Colonic mucosa (tissue), 4 donors: ENCODE measurements at regions not wholly inside any gene's neighbourhood (a gene's known extent, or its start where the extent isn't known, plus 50 kb on each side); places are given as distances from the start of the nearest gene placed in this dataset.

Source experiments
- DNase-seq: peaks from one replicate; pipeline ENCODE4 v3.0.0-alpha.2; 2020
- H3K27ac ChIP-seq: fragments of 200-600 bp; one replicate; pipeline ENCODE4 v1.8.0; 2021
- H3K27me3 ChIP-seq: fragments of 200-600 bp; one replicate; pipeline ENCODE4 v1.8.0; 2021
- H3K36me3 ChIP-seq: fragments of 200-600 bp; one replicate; pipeline ENCODE4 v1.8.0; 2021
- H3K4me1 ChIP-seq: fragments of 200-600 bp; one replicate; pipeline ENCODE4 v1.8.0; 2021; ENCODE audit warnings: mild to moderate bottlenecking
- H3K4me3 ChIP-seq: fragments of 200-600 bp; one replicate; pipeline ENCODE4 v1.8.0; 2021
- H3K9ac ChIP-seq, 2 donors: one replicate each; pipeline ENCODE4 v1.7.0; 2013; ENCODE audit warnings: control low read depth in 2 of 2, low read depth in 2 of 2, low read length in 2 of 2
- H3K9me3 ChIP-seq: fragments of 200-600 bp; one replicate; pipeline ENCODE4 v1.8.0; 2021
- intact Hi-C: fragments of 100-400 bp; cut with DNase I; formaldehyde crosslinking; loops from one replicate; pipeline ENCODE4 v1.14.1; 2022
- TF ChIP-seq, protein P1 (sequence below): fragments of 200-600 bp; IDR thresholded peaks from one replicate; pipeline ENCODE4 v1.8.0; 2022; ENCODE audit warnings: antibody characterized with exemption, mild to moderate bottlenecking
- donor health status: healthy.
- donor health status: DM: no; HTN: no; CAD: no.
- donor health status: DM: no; HTN: no; CAD: no.

DNA sequence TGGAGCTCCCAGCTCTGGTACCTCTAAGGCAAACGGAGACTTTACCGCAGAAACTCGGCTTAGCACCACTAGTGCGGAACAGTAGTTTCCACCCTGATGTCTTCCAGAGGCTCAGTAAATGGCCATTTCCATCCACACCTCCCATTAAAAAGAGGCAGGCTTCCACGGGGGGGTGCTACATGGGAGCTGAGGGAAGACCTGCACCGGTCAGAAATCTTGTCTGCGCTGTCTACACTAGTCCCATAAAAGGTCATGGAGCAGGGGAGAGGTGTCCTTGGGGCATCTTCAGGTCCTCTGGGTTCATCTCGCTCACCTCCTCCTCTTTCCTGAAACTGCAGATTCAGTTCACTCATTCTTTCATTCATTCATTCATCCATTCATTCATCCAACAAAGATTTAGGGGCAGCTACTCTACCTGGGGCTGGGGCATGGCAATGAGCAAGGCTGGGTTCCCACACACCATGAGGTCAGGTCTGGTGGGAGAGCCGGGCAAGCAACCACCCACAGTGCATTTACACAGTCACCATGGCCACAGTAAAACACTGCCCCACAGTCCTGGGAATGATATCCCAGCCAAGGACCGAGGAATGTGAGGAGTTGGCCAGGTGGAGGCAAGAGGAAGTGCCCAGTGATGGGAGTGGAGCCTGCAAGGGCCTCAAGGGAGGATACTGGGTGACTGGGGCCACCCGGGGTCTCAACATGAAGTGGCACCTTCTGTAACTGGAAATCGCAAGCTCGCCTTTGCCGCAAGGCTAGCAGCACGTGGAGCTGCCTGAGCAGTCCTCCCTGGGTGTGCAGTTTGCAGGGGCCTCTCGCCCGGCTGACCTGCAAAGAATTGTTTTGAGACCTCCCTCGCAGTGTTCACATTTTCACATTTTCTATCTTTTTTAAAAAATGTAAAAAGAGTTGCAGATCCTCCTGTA, 180.2 kb upstream of the RAB6C start:
- Histone ChIP-seq H3K4me1 (no peaks in the 10 kb centered on the region), H3K36me3 (no peaks in the 10 kb centered on the region), H3K27ac (no peak overlapping the region), H3K4me3 (no peak overlapping the region), H3K9ac (no peak overlapping the region), H3K27me3 (no peaks in the 10 kb centered on the region), H3K9me3 (no peaks in the 10 kb centered on the region)
- intact Hi-C loops = no loop called here
- DNase-seq = peak; percentile 15
- TF ChIP-seq, protein P1, sequence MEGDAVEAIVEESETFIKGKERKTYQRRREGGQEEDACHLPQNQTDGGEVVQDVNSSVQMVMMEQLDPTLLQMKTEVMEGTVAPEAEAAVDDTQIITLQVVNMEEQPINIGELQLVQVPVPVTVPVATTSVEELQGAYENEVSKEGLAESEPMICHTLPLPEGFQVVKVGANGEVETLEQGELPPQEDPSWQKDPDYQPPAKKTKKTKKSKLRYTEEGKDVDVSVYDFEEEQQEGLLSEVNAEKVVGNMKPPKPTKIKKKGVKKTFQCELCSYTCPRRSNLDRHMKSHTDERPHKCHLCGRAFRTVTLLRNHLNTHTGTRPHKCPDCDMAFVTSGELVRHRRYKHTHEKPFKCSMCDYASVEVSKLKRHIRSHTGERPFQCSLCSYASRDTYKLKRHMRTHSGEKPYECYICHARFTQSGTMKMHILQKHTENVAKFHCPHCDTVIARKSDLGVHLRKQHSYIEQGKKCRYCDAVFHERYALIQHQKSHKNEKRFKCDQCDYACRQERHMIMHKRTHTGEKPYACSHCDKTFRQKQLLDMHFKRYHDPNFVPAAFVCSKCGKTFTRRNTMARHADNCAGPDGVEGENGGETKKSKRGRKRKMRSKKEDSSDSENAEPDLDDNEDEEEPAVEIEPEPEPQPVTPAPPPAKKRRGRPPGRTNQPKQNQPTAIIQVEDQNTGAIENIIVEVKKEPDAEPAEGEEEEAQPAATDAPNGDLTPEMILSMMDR = no peak

DNA sequence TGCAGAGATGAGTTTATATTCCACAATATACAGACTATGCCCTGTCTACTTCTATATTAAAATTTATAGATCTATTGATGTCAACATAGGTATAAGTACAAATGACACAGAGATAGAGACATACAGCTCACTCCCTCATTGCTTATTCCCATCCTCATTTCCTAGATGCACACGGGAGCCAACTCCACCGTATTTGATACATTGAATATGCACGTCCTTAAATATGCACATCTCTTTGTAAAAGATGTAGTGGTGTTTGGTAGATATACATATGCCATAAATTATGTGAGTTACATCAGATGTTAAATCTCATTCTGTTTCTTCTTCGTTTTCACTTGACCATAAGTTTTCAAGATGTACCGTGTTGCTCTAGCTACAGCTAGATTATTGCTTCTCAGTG, 179.2 kb upstream of the RAB6C start:
- no peak overlapping the region for H3K9ac ChIP-seq

DNA sequence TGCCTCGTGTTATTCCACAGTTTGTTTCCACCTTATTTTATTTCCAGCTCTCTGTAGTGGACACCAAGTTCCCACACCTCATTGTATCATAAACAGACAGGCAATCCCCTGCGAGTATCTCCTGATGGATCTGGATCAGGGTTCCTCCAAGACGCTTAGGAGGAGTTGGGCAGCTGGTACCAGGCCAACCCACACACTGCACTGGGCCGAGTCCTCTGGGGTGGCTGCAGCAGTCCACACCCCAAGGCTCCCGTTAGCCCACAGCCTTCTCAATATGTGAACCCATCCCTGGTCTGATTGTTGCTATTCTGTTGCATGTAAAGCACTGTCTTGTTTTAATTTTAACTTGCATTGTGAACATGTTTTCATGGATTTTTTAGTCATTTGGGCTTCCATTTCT, 178.8 kb upstream of the RAB6C start:
- H3K4me1 ChIP-seq = no peaks in the 10 kb centered on the region
- no peak overlapping the region for H3K9ac ChIP-seq
- no peaks in the 10 kb centered on the region for H3K36me3 ChIP-seq
- DNase-seq = peak; percentile 4
- TF ChIP-seq, protein P1 = no peak
- intact Hi-C loops = no loop called here
- H3K27ac ChIP-seq = no peak overlapping the region
- no peak overlapping the region for H3K4me3 ChIP-seq
- H3K27me3 ChIP-seq = no peaks in the 10 kb centered on the region
- no peaks in the 10 kb centered on the region for H3K9me3 ChIP-seq

More for the DNA sequence above, 179.2 kb upstream of the RAB6C start:
- Histone ChIP-seq H3K4me1 (no peaks in the 10 kb centered on the region), H3K27ac (no peak overlapping the region), H3K4me3 (no peak overlapping the region), H3K36me3 (no peaks in the 10 kb centered on the region), H3K27me3 (no peaks in the 10 kb centered on the region), H3K9me3 (no peaks in the 10 kb centered on the region)
- intact Hi-C loops = no loop called here
- no peak for DNase-seq
- TF ChIP-seq, protein P1 = no peak

DNA sequence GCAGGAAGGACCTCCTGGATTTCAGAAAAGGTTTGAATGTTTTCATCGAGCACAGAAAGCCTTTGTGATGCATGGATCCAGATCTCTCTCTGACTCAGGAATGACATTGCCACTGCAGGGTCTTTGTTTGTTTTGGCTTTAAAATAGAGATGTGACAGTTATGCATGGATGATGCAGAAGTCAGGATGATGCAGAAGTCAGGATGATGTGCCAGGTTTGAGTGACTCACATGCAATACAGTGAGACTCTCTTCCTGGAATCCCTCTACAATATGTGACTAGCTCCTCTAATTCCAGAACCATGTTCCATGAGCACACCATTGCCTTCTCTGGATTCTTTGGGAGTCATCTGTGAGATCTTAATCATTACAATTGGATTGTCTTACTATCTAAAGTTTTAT, 177.9 kb upstream of the RAB6C start:
- Histone ChIP-seq H3K4me1 (no peaks in the 10 kb centered on the region), H3K9me3 (no peaks in the 10 kb centered on the region), H3K27ac (no peak overlapping the region), H3K4me3 (no peak overlapping the region), H3K36me3 (no peaks in the 10 kb centered on the region), H3K9ac (no peak overlapping the region), H3K27me3 (no peaks in the 10 kb centered on the region)
- TF ChIP-seq, protein P1 = no peak
- intact Hi-C loops = no loop called here
- peak; percentile 3 for DNase-seq

DNA sequence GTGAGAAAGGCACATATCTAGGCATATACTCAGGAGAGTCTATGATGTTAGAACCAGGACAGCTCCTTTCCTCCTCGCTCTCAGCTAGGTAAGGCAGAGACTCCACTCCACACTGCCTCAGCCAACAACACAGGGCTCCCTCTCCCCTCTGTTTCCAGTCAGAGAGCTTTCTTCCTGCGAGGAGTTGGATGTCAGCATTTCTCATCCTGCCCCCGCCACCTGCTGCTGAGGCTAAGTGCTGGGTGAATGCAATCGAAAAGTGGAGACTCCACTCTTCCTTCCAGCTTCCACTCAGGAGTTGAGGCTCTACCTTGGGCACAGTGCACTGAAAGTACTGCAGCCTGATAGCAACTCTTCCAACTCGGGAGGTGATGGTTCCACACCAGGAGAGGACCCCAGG, 177.2 kb upstream of the RAB6C start:
- no peaks in the 10 kb centered on the region for H3K9me3 ChIP-seq
- no peaks in the 10 kb centered on the region for H3K27me3 ChIP-seq
- no peak overlapping the region for H3K27ac ChIP-seq
- DNase-seq = no peak
- no peak overlapping the region for H3K9ac ChIP-seq
- H3K36me3 ChIP-seq = no peaks in the 10 kb centered on the region
- TF ChIP-seq, protein P1 = no peak
- H3K4me1 ChIP-seq = no peaks in the 10 kb centered on the region
- H3K4me3 ChIP-seq = no peak overlapping the region
- intact Hi-C loops = no loop called here
